HL-60 (cell line): ENCODE measurements at regions not wholly inside any gene's neighbourhood (a gene's known extent, or its start where the extent isn't known, plus 50 kb on each side); places are given as distances from the start of the nearest gene placed in this dataset.

Experiments
- POLR2AphosphoS5 ChIP-seq: IDR thresholded peaks from 2 replicates; pipeline ENCODE4 v1.6.1; 2012; ENCODE audit warnings: low read depth
- TF ChIP-seq, protein P1 (sequence below): IDR thresholded peaks from one replicate; pipeline ENCODE4 v1.5.1; 2011; ENCODE audit warnings: low read length, control low read depth, inconsistent platforms; ENCODE audit not compliant: insufficient read depth

DNA sequence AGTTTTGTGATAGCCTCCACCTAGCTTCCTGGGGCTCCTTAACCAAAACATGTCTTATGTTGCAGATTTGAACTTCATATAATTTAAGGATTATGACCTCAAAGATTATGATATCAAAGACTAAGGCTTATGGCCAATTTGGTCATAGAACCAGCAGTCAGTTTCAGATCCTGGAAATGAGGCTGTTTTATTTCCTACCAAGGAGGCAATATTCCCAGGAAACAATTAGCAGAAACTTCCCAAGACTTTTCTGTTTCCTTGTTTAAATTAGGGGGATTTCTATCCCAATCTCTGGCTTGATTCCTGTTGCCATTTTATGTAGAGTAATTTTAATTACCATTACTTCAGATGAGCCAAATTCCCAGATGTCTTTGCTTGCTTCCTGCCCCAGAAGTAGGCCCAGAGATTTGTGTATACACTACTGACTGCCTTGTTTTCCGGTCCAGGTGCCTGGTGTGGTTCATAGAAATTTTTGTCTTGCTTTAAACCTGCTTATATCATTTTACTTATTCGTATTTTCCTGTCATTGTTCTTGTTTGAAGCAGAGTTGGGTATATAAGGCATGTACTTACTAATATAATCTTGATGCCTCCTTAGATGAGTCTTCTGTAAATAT is 119.2 kb upstream of the TMEM170B start:
- TF ChIP-seq, protein P1, sequence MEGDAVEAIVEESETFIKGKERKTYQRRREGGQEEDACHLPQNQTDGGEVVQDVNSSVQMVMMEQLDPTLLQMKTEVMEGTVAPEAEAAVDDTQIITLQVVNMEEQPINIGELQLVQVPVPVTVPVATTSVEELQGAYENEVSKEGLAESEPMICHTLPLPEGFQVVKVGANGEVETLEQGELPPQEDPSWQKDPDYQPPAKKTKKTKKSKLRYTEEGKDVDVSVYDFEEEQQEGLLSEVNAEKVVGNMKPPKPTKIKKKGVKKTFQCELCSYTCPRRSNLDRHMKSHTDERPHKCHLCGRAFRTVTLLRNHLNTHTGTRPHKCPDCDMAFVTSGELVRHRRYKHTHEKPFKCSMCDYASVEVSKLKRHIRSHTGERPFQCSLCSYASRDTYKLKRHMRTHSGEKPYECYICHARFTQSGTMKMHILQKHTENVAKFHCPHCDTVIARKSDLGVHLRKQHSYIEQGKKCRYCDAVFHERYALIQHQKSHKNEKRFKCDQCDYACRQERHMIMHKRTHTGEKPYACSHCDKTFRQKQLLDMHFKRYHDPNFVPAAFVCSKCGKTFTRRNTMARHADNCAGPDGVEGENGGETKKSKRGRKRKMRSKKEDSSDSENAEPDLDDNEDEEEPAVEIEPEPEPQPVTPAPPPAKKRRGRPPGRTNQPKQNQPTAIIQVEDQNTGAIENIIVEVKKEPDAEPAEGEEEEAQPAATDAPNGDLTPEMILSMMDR = no peak
- no peak for TF ChIP-seq POLR2AphosphoS5
